CD4-positive, alpha-beta T cell treated with Interleukin-17A for 4 hours (primary cell): ENCODE measurements at regions not wholly inside any gene's neighbourhood (a gene's known extent, or its start where the extent isn't known, plus 50 kb on each side); places are given as distances from the start of the nearest gene placed in this dataset.
"Not testable (repeated sequence)": the region's sequence is repeated elsewhere in the genome, so short reads cannot be mapped to it uniquely, and the experiment has no call there.

Experiments used
- DNase-seq: peaks from one replicate; pipeline ENCODE4 v3.0.0-alpha.2; 2020; ENCODE audit warnings: mixed read lengths

DNA sequence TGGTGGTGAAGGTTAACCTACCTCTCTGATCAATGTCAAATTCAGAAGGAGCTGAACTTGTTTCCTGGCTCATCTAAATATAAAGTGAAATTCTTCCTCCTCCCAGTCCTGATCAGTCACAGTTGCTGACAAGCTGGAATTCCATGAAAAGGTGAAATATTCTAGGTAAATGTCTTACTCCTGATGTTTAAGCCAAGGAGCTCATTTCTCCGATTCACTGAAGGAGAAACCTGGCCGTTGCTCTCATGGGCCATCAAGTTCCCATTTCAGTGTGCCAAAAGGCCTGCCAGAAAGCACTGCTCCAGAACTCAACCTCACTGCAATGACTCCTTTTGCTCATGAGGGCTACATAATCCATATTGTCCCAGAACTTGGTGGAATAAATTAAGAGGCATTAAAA lies 707.5 kb downstream of the GALC start:
- no peak for DNase-seq

DNA sequence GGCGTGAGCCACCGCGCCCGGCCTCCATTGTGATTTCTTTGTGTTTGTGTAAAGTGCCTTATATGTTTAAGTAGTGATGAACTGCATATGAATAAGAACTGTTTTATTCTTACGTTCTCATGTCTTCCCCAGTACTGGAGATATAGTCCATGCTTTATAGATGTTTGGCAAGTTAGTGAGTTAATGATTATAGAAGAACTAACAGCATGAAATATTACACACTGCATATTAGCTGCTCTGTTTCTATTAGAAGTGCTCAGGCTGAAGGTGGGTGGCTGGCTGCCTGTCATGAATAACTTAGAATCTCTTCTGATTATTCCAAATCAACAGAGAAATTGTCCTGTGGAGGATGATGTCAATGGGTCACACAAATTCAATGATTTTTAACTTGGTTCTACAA lies 709.4 kb downstream of the GALC start:
- DNase-seq, result no peak

DNA sequence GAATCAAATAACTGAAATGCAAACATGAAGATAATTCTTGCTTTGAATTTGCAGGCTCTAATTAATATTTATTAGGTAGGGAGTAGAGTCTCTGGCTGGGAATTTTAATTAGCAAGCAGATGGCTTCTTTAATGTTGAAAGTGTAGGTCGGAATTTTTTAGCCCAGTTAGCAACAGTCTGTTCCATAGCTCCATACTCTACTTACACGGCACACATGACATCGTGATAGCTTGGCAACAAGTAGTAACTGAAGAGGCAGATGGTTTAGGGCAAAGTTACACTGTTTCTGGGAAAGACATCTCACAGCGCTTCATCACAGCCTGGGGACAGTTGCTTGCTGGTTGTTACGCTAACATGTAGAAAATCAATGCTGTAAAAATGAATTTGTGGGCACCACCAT lies 710.7 kb downstream of the GALC start:
- DNase-seq, result no peak

DNA sequence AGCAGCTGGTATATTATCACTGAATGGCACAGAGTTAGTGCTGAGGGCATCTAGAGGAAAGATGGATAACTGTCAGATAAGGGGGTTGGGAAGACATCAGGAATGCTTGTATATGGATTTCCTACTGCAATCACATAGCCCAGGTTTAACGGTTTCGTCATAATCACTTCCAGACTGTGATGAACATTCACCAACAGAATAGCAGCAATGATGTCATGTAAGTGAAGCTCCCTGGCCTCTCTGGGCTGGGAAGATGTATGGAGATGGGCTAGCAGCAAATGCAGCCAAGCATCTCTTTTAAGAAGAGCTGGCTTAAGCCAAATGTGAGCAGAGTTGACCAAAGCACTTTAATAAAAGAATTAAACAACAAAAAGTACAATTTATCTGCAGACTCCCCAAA lies 714.6 kb downstream of the GALC start:
- DNase-seq, result no peak

DNA sequence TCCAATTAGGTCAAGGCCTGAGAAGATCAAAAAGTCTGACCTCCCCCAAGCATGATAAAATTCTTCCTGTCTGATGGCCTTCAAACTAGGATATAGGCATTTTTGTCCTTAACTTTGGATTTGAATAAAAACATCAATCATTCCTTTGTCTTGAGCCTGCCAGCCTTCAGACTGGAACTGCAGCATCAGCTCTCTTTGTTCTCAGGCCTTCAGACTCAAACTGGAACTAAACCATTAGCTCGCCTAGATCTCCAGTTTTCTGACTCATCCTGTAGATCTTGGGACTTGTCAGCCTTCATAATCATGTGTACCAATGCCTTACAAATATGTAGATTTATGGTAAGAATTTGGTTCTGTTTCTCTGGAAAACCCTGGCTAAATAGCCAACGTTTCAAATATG lies 721.7 kb downstream of the GALC start:
- no peak for DNase-seq

DNA sequence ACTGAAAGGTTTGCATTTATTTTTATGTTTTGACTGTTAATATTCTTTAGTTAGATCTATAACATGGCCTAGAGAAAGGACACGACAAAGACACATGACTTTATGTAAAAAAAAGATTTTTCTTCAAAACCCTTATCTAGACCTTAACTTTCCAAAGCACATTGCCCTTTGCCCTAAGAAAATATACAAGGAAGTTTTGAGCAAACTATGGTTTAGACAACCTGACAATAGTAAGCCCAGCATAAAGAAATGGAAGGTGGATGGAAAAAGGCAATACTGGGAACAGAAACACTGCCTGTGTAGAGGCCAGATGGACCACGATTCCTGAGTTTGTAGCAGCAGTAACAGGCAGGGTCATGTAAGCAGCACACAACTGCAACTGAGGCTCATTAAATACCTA lies 724.0 kb downstream of the GALC start:
- DNase-seq, result no peak

DNA sequence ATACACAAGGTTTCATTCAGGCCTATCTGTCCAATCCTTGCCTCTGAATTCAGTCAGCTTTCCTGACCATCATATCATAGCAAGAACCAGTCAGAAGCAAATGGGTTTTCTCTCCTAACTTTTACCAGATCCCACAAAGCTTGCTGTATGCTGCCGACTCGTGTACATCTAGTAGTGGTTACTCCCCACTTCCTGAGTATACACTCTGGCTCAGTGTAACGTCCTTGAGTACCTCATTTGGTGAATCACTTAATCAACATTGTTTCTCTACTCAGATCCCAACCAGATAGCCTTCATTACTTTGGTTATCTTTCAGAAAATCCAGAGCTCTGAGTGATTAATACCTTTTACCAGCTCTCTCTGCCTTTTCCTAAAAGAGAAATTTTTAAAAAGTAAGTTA lies 728.2 kb downstream of the GALC start:
- DNase-seq, result no peak

DNA sequence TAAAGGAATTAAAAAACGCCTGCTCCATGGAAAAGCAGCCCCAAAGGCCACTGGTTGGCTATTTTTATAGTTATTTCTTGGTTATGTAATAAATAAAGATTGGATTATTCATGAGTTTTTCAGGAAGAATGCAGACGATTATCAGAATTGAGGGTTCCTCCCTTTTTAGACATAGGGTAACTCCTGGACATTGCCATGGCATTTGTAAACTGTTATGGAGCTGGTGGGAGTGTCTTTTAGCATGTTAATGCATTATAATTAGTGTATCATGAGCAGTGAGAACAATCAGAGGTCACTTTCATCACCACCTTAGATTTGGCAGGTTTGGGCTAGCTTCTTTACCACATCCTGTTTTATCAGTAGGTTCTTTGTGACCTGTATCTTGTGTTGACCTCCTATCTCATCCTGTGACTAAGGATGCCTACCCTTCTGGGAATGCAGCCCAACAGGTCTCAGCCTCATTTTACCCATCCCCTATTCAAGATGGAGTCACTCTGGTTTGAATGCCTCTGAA lies 728.7 kb downstream of the GALC start:
- DNase-seq, result no peak

DNA sequence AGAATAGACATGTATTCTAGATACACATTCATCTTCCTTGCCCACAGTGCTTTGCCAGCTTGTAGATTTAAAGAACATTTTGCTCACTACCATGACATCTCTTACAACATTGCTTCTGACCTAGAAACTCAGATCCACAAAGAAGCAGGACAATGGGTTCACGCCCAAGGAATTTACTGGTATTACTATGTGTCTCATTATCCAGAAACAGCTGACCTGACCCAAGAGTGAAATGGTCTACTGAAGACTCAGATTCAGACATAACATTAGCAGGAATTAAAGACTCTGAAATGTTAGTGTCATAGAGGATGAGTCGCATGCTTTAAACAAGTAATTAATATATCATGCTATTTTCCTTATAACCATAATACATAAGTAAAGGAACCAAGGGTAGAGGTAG lies 731.4 kb downstream of the GALC start:
- no peak for DNase-seq

DNA sequence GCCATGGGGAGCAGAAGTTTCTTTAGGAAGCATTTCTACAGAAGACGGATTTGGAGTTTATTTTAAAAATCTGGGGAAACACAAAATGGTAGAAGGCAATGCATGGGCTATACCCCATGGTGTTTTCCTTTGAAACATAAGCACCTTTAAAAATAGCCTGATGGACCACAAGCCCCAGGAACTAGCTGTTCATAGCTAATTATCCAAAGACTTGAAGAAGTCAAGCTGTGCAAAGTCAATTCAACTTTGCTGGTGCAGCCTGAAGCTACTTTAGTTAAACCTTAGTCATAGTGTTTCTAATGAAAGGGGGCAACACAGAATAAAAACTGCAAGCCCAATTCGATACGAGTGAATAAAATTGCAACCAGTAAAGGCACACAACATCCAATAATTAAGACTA lies 732.5 kb downstream of the GALC start:
- DNase-seq, result no peak

DNA sequence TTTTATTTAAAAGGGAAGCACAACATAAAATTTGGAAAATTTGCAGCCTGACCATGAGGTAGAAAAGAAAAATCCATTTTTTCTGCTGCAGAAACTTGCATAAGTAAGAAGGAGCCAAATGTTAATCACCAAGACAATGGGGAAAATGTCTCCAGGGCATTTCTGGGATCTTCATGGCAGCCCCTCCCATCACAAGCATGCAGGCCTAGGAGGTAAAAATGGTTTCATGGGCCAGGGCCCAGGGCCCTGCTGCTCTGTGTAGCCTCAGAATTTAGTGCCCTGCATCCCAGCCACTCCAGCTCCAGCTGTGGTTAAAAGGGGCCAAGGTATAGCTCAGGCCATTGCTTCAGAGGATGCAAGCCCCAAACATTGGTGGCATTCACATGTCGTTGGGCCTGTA lies 735.6 kb downstream of the GALC start:
- no peak for DNase-seq

DNA sequence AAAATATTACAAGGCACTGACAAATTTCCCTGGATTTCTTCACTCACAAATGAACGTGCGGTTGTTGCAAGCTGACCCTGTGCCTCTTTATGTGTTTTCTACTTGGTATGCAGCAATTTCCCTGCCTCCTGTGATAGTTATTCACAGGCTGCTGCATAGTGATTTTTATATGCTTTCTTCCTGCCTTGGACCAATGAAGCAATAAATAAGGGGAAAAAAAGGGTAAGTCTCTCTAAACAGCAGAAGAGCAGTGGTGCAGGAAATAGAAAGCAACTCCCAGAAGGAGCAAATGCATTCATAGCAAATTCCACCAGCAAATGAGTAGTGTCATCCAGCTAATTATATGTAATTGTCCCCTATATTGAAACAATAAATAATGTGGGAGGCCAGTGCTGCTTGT lies 737.9 kb downstream of the GALC start:
- no peak for DNase-seq

DNA sequence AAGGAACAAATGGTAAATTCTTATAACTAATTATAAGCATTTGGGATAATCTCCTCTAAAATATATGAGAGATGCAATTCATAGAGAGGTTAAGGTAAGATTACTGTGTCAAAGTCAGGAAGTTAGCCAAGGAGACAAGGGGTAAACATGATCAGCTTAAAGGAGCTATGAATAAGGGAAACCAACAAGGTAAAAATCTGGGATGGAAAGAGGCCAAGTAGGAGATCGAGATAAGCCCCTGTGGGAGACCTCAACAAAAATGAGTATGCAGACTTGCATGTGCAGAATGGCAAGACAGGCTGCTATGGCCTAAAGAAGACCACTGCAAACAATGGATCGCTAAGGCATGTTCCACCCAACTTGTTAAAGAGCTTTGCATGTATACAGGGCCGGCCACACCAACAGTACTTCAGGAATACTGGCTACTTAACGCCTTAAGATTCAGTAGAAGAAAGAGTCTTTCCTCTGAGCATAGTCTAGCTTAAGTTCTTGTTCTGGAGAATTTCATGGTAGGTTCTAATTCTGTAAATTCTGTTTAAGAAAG lies 738.6 kb downstream of the GALC start:
- DNase-seq, result no peak

DNA sequence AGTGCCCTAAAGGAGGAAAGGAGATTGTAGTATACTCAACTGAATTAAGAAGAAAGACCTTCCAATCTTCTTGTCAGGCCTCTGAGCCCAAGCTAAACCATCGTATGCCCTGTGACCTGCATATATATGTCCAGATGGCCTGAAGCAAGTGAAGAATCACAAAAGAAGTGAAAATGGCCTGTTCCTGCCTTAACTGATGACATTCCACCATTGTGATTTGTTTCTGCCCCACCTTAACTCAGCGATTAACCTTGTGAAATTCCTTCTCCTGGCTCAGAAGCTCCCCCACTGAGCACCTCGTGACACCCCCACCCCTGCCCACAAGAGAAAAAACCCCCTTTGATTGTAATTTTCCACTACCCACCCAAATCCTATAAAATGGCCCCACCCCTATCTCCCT lies 739.2 kb downstream of the GALC start:
- DNase-seq, result not testable (repeated sequence)

DNA sequence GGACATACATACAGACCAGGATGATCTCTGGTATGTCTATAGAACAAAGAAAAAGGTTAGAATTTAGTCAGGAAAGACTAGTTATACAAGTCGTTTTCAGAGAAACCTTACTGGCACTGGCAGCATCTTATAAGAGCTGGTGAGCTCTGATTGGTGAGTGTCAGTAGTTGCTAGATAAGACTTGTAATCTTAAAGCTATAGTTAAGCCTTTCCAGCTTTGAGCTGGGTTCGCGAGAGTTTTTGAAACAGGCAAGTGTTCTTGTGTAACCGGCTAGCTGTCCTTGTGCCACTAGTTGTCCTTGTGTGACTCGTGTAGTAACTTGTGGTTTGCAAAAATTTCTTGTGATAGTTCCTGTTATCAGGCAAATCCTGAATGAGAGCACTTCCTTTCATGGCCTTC lies 740.9 kb downstream of the GALC start:
- no peak for DNase-seq

DNA sequence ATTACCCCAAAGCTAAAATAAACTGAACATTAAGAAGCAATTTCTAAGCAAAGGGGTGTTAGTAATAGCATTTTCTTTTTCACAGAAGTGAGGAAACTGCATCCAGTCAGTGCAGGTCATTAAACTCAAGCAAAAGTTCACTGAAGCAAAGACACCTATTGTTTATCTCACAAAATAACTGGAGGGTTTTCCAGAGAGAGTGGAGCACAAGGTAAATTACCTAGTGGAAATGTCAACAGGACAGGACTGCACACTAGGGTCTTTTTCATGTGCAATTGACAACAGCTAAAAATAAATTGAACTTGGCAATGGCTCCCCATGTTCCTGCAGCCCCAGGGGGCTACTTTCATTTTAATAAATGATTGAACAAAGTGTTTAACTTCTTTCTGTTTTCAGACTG lies 742.0 kb downstream of the GALC start:
- no peak for DNase-seq

DNA sequence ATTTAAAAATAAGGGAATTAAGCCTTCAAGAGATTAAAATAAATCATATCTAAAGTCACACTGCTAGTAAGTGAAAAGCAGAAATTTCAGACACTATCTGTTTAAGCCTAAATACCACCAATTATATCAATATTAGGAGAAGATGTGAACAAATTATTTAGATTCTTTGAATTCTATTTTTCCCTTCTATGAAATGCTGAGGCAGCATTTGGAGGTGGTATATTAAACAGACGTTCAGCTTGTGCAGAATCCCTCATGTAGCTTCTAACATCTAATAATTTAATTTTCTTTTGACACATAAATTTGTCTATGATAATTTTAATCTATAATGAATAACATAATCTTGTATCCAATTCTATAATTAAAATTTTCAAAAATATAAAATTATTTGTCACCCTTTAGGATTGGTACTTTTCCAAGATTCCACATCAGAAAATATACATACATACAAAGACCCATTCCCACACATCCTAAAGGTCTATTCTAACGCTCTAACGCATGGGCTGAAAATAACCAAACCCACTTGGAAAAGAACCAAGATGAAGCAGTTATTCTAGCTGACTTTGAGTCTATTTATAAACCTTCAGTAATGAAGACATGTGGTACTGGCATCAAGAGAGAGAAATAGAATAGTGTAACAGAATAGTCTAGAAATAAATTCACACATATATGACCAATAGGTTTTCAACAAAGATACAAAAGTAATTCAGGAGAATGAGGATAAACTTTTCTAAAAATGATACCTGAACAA lies 751.8 kb downstream of the GALC start:
- no peak for DNase-seq

DNA sequence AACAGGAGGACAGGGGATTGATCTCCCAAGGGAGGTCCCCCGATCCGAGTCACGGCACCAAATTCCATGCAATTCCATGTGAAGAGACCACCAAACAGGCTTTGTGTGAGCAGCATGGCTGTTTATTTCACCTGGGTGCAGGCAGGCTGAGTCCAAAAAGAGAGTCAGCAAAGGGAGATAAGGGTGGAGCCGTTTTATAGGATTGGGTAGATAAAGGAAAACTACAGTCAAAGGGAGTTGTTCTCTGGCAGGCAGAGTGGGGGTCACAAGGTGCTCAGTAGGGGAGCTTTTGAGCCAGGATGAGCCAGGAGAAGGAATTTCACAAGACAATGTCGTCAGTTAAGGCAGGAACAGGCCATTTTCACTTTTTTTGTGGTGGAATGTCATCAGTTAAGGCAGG lies 752.7 kb downstream of the GALC start:
- not testable (repeated sequence) for DNase-seq

DNA sequence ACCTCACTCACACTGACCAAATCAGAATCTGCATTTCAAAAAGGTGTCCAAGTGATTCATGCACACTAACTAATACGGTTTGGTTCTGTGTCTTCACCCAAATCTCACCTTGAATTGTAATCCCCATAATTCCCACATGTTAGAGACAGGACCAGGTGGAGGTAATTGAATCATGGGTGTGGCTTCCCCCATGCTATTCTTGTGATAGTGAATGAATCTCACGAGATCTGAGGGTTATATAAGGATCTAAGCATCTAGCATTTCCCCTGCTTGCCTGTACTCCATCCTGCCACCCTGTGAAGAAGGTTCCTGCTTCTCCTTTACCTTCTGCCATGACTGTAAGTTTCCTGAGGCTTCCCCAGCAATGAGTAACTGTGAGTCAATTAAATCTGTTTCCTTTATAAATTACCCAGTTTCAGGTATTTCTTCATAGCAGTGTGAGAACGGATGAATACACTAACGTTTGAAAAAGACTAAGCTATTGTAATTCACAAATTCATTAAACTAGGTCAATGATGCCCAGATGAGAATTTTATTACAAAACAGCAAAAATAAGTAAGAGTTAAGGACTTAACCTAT lies 759.1 kb downstream of the GALC start:
- DNase-seq, result no peak

DNA sequence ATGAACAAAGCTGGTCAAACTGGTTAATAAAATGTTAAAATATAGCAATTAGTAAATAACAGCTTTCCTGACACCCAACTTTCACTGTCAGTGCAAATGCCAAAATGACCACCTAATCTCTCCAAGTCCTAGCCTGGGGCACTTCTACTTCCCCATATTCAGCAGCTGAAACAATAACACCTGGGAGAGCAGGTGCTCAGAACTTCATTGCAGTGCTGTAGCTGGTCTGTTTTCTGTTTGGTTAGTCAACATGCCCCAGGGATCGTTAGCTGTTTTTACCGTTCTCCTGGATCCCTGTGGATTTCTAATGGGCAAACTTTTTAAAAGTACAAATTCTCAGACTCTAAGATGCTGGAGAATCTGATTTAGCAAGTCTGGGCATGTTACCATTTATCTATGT lies 759.7 kb downstream of the GALC start:
- DNase-seq, result no peak

DNA sequence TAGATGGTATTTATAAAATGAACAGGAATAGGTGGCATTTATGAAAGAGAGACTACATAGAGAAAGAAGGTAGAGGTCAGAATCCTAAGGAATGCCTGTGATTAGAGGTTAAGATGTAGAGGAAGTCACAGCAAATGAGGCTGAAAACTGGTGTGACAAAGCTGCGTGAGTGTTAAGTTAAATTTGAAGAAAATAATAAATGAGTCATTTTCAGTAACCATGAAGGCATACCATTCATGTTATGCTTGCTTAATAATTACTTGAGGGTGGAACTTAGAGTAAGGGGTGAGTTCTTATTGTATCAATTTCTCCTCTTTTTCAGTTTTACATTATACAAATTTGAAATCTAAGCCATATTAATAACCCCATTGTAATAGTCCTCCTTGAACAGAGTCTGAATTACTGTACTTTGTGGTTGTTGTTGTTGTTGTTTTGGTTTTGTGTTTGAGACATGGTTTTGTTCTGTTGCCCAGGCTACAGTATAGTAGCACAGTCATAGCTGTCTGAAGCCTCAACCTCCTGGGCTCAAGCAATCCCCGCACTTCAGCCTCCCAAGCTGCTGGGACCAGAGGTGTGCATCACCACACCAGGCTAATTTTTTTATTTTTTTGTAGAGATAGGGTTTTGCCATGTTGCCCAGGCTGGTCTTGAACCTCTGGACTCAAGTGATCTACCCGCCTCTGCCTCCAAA lies 761.5 kb downstream of the GALC start:
- DNase-seq, result no peak

DNA sequence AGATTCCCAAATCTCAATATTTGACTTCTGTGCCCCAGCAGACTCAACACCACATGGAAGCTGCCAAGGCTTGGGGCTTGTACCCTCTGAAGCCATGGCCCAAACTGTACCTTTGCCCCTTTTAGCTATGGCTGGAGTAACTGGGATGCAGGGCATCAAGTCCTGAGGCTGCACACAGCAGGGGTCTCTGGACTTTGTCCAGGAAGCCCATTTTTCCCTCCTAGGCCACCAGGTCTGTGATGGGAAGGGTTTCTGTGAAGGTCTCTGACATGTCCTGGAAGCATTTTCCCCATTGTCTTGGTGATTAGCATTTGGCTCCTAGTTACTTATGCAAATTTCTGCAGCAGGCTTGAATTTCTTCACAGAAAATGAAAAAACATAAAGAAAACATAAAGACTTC lies 762.3 kb downstream of the GALC start:
- DNase-seq, result no peak

DNA sequence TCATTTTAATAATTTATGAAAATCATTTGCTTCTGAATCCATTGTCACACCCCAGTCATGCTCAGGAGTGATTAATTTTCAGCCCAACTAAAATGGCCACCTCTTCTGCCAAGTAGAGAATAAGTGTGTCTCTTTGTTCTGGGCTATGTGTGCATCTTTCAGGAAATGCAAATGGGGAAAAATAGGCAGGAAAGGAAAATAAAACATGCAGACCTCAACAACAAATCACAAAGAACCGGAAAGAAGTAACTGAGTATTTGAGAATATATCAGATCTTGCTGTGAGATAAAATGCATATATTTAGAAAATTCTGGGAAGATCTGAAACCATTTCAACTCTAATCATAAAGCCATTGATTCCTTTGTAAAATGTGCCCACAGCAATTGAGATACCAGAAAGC lies 763.9 kb downstream of the GALC start:
- no peak for DNase-seq

DNA sequence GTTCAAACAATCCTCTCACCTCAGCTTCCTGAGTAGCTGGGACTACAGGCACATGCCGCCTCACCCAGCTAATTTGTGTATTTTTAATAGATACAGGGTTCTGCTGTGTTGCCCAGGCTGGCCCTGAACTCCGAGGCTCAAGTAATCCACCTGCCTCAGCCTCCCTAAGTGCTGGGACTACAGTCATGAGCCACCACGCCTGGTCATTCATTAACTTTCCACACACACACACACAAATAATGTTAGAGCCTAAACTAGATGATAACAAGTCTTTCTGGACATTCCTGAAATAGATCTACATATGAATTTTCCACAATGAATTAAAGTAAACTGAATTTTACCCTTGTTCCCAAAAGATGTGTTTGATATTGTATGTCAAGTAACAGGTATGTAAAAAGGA lies 776.0 kb downstream of the GALC start:
- DNase-seq, result no peak
